HG02798 (cell line): ENCODE measurements at regions not wholly inside any gene's neighbourhood (a gene's known extent, or its start where the extent isn't known, plus 50 kb on each side); places are given as distances from the start of the nearest gene placed in this dataset.
"Not testable (repeated sequence)": the region's sequence is repeated elsewhere in the genome, so short reads cannot be mapped to it uniquely, and the experiment has no call there.

Source experiments
- ATAC-seq: cut with Tn5 transposase; IDR thresholded peaks from one replicate; pipeline ENCODE4 v1.9.1; 2021; ENCODE audit warnings: mild to moderate bottlenecking; ENCODE audit not compliant: unreplicated experiment, poor library complexity

- no peak for ATAC-seq
Measured at GRCh38 chr2:59196491-59196890, 955.4 kb upstream of the FANCL start.

- ATAC-seq, result no peak
Measured at GRCh38 chr2:59195851-59196250, 954.7 kb upstream of the FANCL start.

- no peak for ATAC-seq
Measured at GRCh38 chr2:59191781-59192180, 950.7 kb upstream of the FANCL start.

- no peak for ATAC-seq
Measured at GRCh38 chr2:59190518-59190917, 949.4 kb upstream of the FANCL start.

- ATAC-seq, result no peak
Measured at GRCh38 chr2:59184276-59185020, 943.3 kb upstream of the FANCL start.

GRCh38 chr2:59183070-59183469, 941.9 kb upstream of the FANCL start:
- no peak for ATAC-seq

- no peak for ATAC-seq
Measured at GRCh38 chr2:59182249-59182648, 941.1 kb upstream of the FANCL start.

GRCh38 chr2:59181347-59181746, 940.2 kb upstream of the FANCL start:
- ATAC-seq, result no peak

- no peak for ATAC-seq
Measured at GRCh38 chr2:59180621-59181020, 939.5 kb upstream of the FANCL start.

- no peak for ATAC-seq
Measured at GRCh38 chr2:59180111-59180510, 939.0 kb upstream of the FANCL start.

- ATAC-seq, result no peak
Measured at GRCh38 chr2:59177748-59178147, 936.6 kb upstream of the FANCL start.

GRCh38 chr2:59176737-59177136, 935.6 kb upstream of the FANCL start:
- no peak for ATAC-seq

- ATAC-seq, result no peak
Measured at GRCh38 chr2:59174536-59175243, 933.6 kb upstream of the FANCL start.

GRCh38 chr2:59173325-59173724, 932.2 kb upstream of the FANCL start:
- no peak for ATAC-seq

GRCh38 chr2:59171019-59171418, 929.9 kb upstream of the FANCL start:
- ATAC-seq, result peak; percentile 64

- ATAC-seq, result no peak
Measured at GRCh38 chr2:59168766-59169165, 927.6 kb upstream of the FANCL start.

- no peak for ATAC-seq
Measured at GRCh38 chr2:59167514-59167913, 926.4 kb upstream of the FANCL start.

- not testable (repeated sequence) for ATAC-seq
Measured at GRCh38 chr2:59157908-59158307, 916.8 kb upstream of the FANCL start.

GRCh38 chr2:59151805-59152204, 910.7 kb upstream of the FANCL start:
- ATAC-seq, result no peak

GRCh38 chr2:59150217-59150849, 909.2 kb upstream of the FANCL start:
- ATAC-seq, result no peak

- no peak for ATAC-seq
Measured at GRCh38 chr2:59149271-59149670, 908.1 kb upstream of the FANCL start.
